ENCODE measurements at regions not wholly inside any gene's neighbourhood (a gene's known extent, or its start where the extent isn't known, plus 50 kb on each side); places are given as distances from the start of the nearest gene placed in this dataset. TPM values are rescaled to one million over a fixed set of nuclear protein-coding genes. Genes with fewer than 3 reads are reported as not detected.
"Not testable (repeated sequence)": the region's sequence is repeated elsewhere in the genome, so short reads cannot be mapped to it uniquely, and the experiment has no call there.

GRCh38 chrX:12058087-12058486 is 80.2 kb upstream of the FRMPD4 start:
- H3K4me1 ChIP-seq (ENCODE audit: control insufficient read depth, insufficient read depth, low read length), result no peaks in the 10 kb centered on the region
- H3K27me3 ChIP-seq (ENCODE audit: control insufficient read depth, insufficient read depth, low read length), result no peaks in the 10 kb centered on the region
- H3K4me2 ChIP-seq (ENCODE audit: low read length), result no peak overlapping the region

DNA sequence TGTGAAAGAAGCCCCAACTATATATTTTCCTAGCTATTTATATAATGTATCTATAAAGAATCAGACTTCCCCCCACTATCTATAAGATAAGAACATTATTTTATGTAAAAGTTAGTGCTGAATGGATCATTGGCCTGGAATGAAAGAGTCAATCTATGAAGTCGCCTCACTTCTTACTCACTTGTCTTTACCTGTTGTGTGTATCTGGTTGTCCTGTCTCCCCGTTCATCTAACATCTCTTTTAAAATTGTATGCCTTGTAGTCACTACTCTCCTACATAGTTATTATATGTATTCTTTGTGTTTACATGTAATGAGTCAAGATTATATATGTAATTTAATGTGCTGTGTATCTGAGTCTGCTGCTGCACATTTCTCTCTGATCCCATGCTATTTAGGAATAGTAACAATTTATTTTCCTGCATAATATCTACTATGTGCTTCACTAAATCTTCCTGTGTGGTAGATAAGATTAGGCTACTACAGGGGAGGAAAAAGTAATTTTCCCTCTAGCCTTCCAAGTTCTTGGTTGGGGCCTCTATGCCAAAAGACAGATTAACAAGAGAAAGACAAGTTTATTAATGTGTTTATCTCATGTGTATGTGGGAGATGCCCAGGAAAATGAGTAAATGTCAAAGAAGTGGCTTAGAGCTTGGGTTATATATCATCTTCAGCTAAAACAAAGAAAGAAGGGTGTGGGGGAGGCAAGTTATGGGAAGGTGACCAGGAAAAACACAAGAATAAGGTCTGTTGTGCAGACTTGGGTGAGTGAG is 77.6 kb upstream of the FRMPD4 start:
- Histone ChIP-seq H3K9me3 (replicated peaks; ENCODE audit: low read length) (no peaks in the 10 kb centered on the region), H3K4me1 (ENCODE audit: control insufficient read depth, insufficient read depth, low read length) (no peaks in the 10 kb centered on the region), H3K4me3 (ENCODE audit: low read length) (no peak overlapping the region), H3K9ac (ENCODE audit: low read depth, low read length) (no peak overlapping the region), H3K4me2 (ENCODE audit: low read length) (no peak overlapping the region), H3K36me3 (ENCODE audit: insufficient read depth, low read length) (no peaks in the 10 kb centered on the region), H3K27me3 (ENCODE audit: control insufficient read depth, insufficient read depth, low read length) (no peaks in the 10 kb centered on the region)

More at GRCh38 chrX:12058087-12058486, 80.2 kb upstream of the FRMPD4 start:
- Histone ChIP-seq H3K9me3 (replicated peaks; ENCODE audit: low read length) (no peaks in the 10 kb centered on the region), H3K4me3 (ENCODE audit: low read length) (no peak overlapping the region), H3K9ac (ENCODE audit: low read depth, low read length) (no peak overlapping the region), H3K36me3 (ENCODE audit: insufficient read depth, low read length) (no peaks in the 10 kb centered on the region)

DNA sequence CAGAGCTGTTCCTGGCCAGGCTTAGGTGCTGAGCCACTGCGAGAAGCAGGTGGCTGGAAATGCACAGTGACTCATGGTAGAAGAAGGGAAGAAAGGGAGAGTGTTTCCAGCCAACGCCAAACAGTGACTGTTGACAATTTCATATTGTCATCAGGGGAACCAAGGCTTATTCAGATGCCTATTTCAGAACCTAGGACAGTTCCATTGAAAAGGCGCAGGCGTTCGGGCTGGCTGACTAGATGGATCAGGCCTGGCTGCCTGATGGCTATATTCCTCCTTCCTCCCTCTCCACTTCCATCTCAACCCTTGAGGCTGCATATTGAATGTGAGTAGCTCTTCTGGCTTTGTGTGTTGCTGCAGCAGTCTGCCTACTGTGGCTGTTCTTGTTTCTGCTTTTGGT is 73.0 kb upstream of the FRMPD4 start:
- H3K27me3 ChIP-seq (ENCODE audit: control insufficient read depth, insufficient read depth, low read length), result no peaks in the 10 kb centered on the region

GRCh38 chrX:12076046-12076445 is 62.2 kb upstream of the FRMPD4 start:
- no peak overlapping the region for H3K4me2 ChIP-seq (ENCODE audit: low read length)
- no peaks in the 10 kb centered on the region for H3K9me3 ChIP-seq (replicated peaks; ENCODE audit: low read length)
- H3K27me3 ChIP-seq (ENCODE audit: control insufficient read depth, insufficient read depth, low read length), result peaks cover 3% of the 10 kb centered on the region
- H3K4me1 ChIP-seq (ENCODE audit: control insufficient read depth, insufficient read depth, low read length), result no peaks in the 10 kb centered on the region
- no peaks in the 10 kb centered on the region for H3K36me3 ChIP-seq (ENCODE audit: insufficient read depth, low read length)
- no peak overlapping the region for H3K4me3 ChIP-seq (ENCODE audit: low read length)
- H3K9ac ChIP-seq (ENCODE audit: low read depth, low read length), result no peak overlapping the region

More for the DNA sequence above, 73.0 kb upstream of the FRMPD4 start:
- Histone ChIP-seq H3K9me3 (replicated peaks; ENCODE audit: low read length) (no peaks in the 10 kb centered on the region), H3K9ac (ENCODE audit: low read depth, low read length) (no peak overlapping the region), H3K4me2 (ENCODE audit: low read length) (no peak overlapping the region), H3K4me1 (ENCODE audit: control insufficient read depth, insufficient read depth, low read length) (no peaks in the 10 kb centered on the region), H3K36me3 (ENCODE audit: insufficient read depth, low read length) (no peaks in the 10 kb centered on the region), H3K4me3 (ENCODE audit: low read length) (no peak overlapping the region)

DNA sequence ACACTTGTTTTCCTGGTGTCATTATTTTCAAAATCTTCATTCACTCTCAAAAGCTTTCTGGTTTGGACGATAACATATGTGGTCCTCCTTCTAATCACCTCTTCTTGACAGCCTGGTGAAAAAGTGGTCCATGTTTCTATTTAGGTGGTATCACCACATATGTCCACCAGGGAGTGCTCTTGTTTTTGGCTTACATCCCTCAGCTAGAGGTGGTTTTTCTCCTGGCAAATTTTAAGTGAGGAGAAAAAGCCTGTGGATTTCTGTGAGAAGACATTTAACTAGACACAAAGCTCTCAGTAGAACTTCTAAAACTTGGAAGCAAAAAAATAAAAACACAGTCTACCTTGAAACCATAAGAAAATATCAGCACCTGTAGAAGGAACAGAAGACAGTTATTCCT is 58.0 kb upstream of the FRMPD4 start:
- Histone ChIP-seq H3K4me1 (ENCODE audit: control insufficient read depth, insufficient read depth, low read length) (no peaks in the 10 kb centered on the region), H3K4me3 (ENCODE audit: low read length) (no peak overlapping the region), H3K4me2 (ENCODE audit: low read length) (no peak overlapping the region), H3K36me3 (ENCODE audit: insufficient read depth, low read length) (no peaks in the 10 kb centered on the region), H3K9me3 (replicated peaks; ENCODE audit: low read length) (no peaks in the 10 kb centered on the region), H3K9ac (ENCODE audit: low read depth, low read length) (no peak overlapping the region), H3K27me3 (ENCODE audit: control insufficient read depth, insufficient read depth, low read length) (peaks cover 3% of the 10 kb centered on the region)

DNA sequence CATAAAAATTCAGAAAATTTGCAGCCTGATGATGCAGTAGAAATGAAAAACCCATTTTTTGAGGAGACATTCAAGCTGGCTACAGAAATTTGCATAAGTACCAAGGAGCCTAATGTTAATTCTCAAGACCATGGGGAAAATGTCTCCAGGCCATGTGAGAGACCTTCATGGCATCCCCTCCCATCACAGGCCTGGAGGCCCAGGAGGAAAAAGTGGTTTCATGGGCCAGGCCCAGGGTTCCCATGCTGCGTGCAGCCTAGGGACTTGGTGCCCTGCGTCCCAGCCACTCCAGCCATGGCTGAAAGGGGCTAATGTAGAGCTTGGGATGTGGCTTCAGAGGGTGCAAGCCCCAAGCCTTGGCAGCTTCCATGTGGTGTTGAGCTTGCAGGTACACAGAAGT is 55.3 kb upstream of the FRMPD4 start:
- not testable (repeated sequence) for H3K4me2 ChIP-seq (ENCODE audit: low read length); H3K9me3 ChIP-seq (replicated peaks; ENCODE audit: low read length); H3K4me1 ChIP-seq (ENCODE audit: control insufficient read depth, insufficient read depth, low read length); H3K27me3 ChIP-seq (ENCODE audit: control insufficient read depth, insufficient read depth, low read length); H3K4me3 ChIP-seq (ENCODE audit: low read length); H3K36me3 ChIP-seq (ENCODE audit: insufficient read depth, low read length); H3K9ac ChIP-seq (ENCODE audit: low read depth, low read length)

Small RNA genes lying in the stretch of these regions (small RNA-seq; reads per million reads assigned to genes)
- not detected for gene RF00019

Measured in skeletal muscle satellite cell (primary cell).